ENCODE measurements at regions not wholly inside any gene's neighbourhood (a gene's known extent, or its start where the extent isn't known, plus 50 kb on each side); places are given as distances from the start of the nearest gene placed in this dataset.

GRCh38 chr6:169850154-169850553 is 98.7 kb downstream of the ERMARD start:
- Histone ChIP-seq H3K27ac (no peak overlapping the region), H3K27me3 (peaks cover 0 to 4% (median 0%) of the 10 kb centered on the region in 3 donors), H3K4me3 (no peak overlapping the region), H3K4me1 (no peaks in the 10 kb centered on the region), H3K9me3 (no peaks in the 10 kb centered on the region), H3K36me3 (no peaks in the 10 kb centered on the region)
- intact Hi-C loops (cut with DNase I), result no loop called here
- no peak for TF ChIP-seq POLR2AphosphoS5 (IDR thresholded peaks at IDR 0.05)
- no peak for TF ChIP-seq CTCF (IDR thresholded peaks at IDR 0.05)
- TF ChIP-seq POLR2A (IDR thresholded peaks at IDR 0.05), result no peak
- no peak for TF ChIP-seq EP300 (IDR thresholded peaks at IDR 0.05)
- WGBS, 2 donors, result 86 to 89% methylated on average over 10 of the region's 10 CpGs
- DNase-seq, result no peak

DNA sequence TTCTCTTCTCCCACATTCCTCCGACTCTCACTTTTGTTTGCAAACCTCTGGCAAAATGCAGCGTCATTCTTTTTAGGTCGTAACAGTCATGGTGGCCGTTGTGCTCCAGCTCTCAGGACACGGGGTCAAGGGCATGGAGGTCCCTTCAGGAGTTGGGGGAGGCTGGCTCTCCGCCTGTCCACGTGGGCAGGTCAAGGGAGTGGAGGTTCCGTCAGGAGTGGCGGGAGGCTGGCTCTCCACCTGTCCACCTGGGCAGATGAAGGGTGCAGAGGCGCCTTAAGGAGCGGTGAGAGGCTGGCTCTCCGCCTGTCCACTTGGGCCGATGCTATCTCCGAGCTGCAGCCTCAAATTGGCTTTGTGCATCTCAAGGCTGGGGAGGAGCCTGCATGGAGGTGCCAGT is 98.0 kb downstream of the ERMARD start:
- no peaks in the 10 kb centered on the region for H3K36me3 ChIP-seq
- DNase-seq, result no peak
- WGBS, 2 donors, result 78 to 85% methylated on average over 14 of the region's 14 CpGs
- H3K27me3 ChIP-seq, result peaks cover 0 to 8% (median 0%) of the 10 kb centered on the region in 3 donors
- TF ChIP-seq POLR2A (IDR thresholded peaks at IDR 0.05), result no peak
- TF ChIP-seq POLR2AphosphoS5 (IDR thresholded peaks at IDR 0.05), result no peak
- no peak for TF ChIP-seq EP300 (IDR thresholded peaks at IDR 0.05)
- no peak for TF ChIP-seq CTCF (IDR thresholded peaks at IDR 0.05)
- intact Hi-C loops (cut with DNase I), result no loop called here
- no peaks in the 10 kb centered on the region for H3K4me1 ChIP-seq
- no peak overlapping the region for H3K27ac ChIP-seq
- no peak overlapping the region for H3K4me3 ChIP-seq
- H3K9me3 ChIP-seq, result no peaks in the 10 kb centered on the region

- no peak for TF ChIP-seq POLR2AphosphoS5 (IDR thresholded peaks at IDR 0.05)
- no peak for TF ChIP-seq EP300 (IDR thresholded peaks at IDR 0.05)
- no peak for TF ChIP-seq POLR2A (IDR thresholded peaks at IDR 0.05)
- no peak for TF ChIP-seq CTCF (IDR thresholded peaks at IDR 0.05)
- 85 to 90% methylated on average over 13 of the region's 13 CpGs for WGBS, 2 donors
These were observed 97.5 kb downstream of the ERMARD start for GRCh38 chr6:169848946-169849345.

DNA sequence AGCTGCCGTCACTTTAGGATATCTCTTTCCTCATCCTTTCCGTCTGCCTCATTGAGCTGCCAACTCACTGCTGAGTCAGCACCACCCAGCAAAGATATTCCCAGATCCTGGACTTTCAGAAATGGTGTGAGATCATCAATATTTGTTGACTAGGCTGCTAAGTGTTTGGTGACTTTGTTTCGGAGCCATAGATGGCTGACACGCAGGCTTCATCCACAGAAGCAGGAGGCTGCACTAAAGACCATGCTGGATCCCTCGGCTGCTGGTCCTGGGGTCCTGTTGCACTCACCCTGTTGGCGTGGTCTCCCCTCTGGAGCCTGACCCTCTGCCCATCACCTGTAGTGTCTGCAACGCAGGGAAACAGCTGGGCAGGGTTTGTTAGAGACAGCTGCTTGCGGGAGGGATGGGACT is 96.5 kb downstream of the ERMARD start:
- Histone ChIP-seq H3K36me3 (no peaks in the 10 kb centered on the region), H3K27ac (no peak overlapping the region), H3K9me3 (no peaks in the 10 kb centered on the region), H3K27me3 (peaks cover 0 to 13% (median 0%) of the 10 kb centered on the region in 3 donors), H3K4me1 (no peaks in the 10 kb centered on the region), H3K4me3 (no peak overlapping the region)
- no peak for TF ChIP-seq EP300 (IDR thresholded peaks at IDR 0.05)
- TF ChIP-seq POLR2A (IDR thresholded peaks at IDR 0.05), result no peak
- TF ChIP-seq POLR2AphosphoS5 (IDR thresholded peaks at IDR 0.05), result no peak
- TF ChIP-seq CTCF (IDR thresholded peaks at IDR 0.05), result no peak
- no peak for DNase-seq
- intact Hi-C loops (cut with DNase I), result no loop called here
- WGBS, 2 donors, result 83 to 86% methylated on average over 8 of the region's 8 CpGs

More at GRCh38 chr6:169848946-169849345, 97.5 kb downstream of the ERMARD start:
- Histone ChIP-seq H3K9me3 (no peaks in the 10 kb centered on the region), H3K36me3 (no peaks in the 10 kb centered on the region), H3K27me3 (peaks cover 0 to 13% (median 0%) of the 10 kb centered on the region in 3 donors), H3K4me1 (no peaks in the 10 kb centered on the region), H3K27ac (no peak overlapping the region), H3K4me3 (no peak overlapping the region)
- DNase-seq, result no peak
- intact Hi-C loops (cut with DNase I), result no loop called here

GRCh38 chr6:169847141-169847674 is 95.8 kb downstream of the ERMARD start:
- Histone ChIP-seq H3K4me3 (no peak overlapping the region), H3K27me3 (peaks cover 0 to 13% (median 0%) of the 10 kb centered on the region in 3 donors), H3K9me3 (no peaks in the 10 kb centered on the region), H3K27ac (no peak overlapping the region), H3K36me3 (no peaks in the 10 kb centered on the region), H3K4me1 (no peaks in the 10 kb centered on the region)
- intact Hi-C loops (cut with DNase I), result no loop called here
- 76 to 77% methylated on average over 12 of the region's 12 CpGs for WGBS, 2 donors
- TF ChIP-seq POLR2AphosphoS5 (IDR thresholded peaks at IDR 0.05), result no peak
- no peak for TF ChIP-seq EP300 (IDR thresholded peaks at IDR 0.05)
- no peak for TF ChIP-seq CTCF (IDR thresholded peaks at IDR 0.05)
- no peak for TF ChIP-seq POLR2A (IDR thresholded peaks at IDR 0.05)
- DNase-seq, result no peak
